Prostate gland (tissue), 2 donors: ENCODE measurements at regions not wholly inside any gene's neighbourhood (a gene's known extent, or its start where the extent isn't known, plus 50 kb on each side); places are given as distances from the start of the nearest gene placed in this dataset.
"Not testable (repeated sequence)": the region's sequence is repeated elsewhere in the genome, so short reads cannot be mapped to it uniquely, and the experiment has no call there.

Source experiments
- DNase-seq: peaks from one replicate; pipeline ENCODE4 v3.0.0-alpha.2; 2019; ENCODE audit warnings: low spot score
- H3K27ac ChIP-seq, 2 donors: fragments of 200-600 bp; sonication (generic); 2 replicates each; pipeline ENCODE4 v1.5.1; 2017 to 2019
- H3K27me3 ChIP-seq: fragments of 200-600 bp; sonication (generic); replicated peaks from 2 replicates; pipeline ENCODE4 v1.5.1; 2019; ENCODE audit not compliant: insufficient read depth
- H3K36me3 ChIP-seq, 2 donors: fragments of 200-600 bp; sonication (generic); 1 replicate in 1 of 2; 2 replicates in 1 of 2; pipeline versions ENCODE4 v1.5.1 to v1.8.1; 2017 to 2019
- H3K4me1 ChIP-seq: fragments of 200-600 bp; sonication (generic); replicated peaks from 2 replicates; pipeline ENCODE4 v1.5.1; 2019
- H3K4me3 ChIP-seq, 2 donors: fragments of 200-600 bp; sonication (generic); 2 replicates each; pipeline ENCODE4 v1.5.1; 2017 to 2019
- H3K9me3 ChIP-seq: fragments of 200-600 bp; sonication (generic); 2 replicates; pipeline ENCODE4 v1.5.1; 2017
- POLR2A ChIP-seq: fragments of 450-650 bp; IDR thresholded peaks from one replicate; pipeline ENCODE4 v1.6.1; 2016; ENCODE audit warnings: antibody characterized with exemption, mild to moderate bottlenecking
- POLR2AphosphoS5 ChIP-seq: sonication (generic); formaldehyde crosslinking; IDR thresholded peaks from one replicate; pipeline ENCODE4 v1.6.1; 2017; ENCODE audit warnings: antibody characterized with exemption
- WGBS: methylation state at CpG from one replicate; pipeline ENCODE4 v1.1.5; 2018; 5-methylcytosine and 5-hydroxymethylcytosine counted together
- intact Hi-C: fragments of 100-400 bp; cut with DNase I; formaldehyde crosslinking; loops from one replicate; pipeline ENCODE4 v1.14.2; 2022
- TF ChIP-seq, protein P1 (sequence below), 4 experiments: fragments of 200-600 bp in 2 of 4; fragments of 450-650 bp in 2 of 4; sonication (generic) in 2 of 4; IDR thresholded peaks; 1 replicate in 3 of 4; 2 replicates in 1 of 4; pipeline ENCODE4 v1.5.1; 2016 to 2019; ENCODE audit warnings: antibody characterized with exemption in 4 of 4, mild to moderate bottlenecking in 2 of 4, moderate library complexity in 2 of 4

DNA sequence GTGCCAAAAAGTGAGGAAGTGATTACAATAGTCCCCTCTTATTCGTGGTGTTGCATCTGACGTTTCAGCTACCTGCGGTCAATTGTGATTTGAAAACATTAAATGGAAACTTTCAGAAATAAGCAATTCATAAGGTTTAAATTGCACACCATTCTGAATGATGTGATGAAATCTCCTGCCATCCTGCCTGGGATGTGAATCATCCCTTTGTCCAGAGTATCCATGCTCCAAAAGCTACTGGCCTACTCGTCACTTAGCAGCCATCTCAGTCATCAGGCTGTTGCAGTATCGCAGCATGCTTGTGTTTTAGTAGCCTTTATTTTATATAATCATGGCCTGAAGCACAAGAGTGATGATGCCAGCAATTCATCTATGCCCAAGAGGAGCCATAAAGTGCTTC, 97.7 kb upstream of the CDCA7L start:
- Histone ChIP-seq H3K9me3 (no peaks in the 10 kb centered on the region), H3K4me1 (no peaks in the 10 kb centered on the region), H3K27me3 (no peaks in the 10 kb centered on the region), H3K36me3 (no peaks in the 10 kb centered on the region), H3K4me3 (no peak overlapping the region), H3K27ac (no peak overlapping the region)
- intact Hi-C loops: no loop called here
- WGBS: 88% methylated on average over 5 of the region's 5 CpGs
- TF ChIP-seq POLR2AphosphoS5: no peak
- TF ChIP-seq, protein P1, sequence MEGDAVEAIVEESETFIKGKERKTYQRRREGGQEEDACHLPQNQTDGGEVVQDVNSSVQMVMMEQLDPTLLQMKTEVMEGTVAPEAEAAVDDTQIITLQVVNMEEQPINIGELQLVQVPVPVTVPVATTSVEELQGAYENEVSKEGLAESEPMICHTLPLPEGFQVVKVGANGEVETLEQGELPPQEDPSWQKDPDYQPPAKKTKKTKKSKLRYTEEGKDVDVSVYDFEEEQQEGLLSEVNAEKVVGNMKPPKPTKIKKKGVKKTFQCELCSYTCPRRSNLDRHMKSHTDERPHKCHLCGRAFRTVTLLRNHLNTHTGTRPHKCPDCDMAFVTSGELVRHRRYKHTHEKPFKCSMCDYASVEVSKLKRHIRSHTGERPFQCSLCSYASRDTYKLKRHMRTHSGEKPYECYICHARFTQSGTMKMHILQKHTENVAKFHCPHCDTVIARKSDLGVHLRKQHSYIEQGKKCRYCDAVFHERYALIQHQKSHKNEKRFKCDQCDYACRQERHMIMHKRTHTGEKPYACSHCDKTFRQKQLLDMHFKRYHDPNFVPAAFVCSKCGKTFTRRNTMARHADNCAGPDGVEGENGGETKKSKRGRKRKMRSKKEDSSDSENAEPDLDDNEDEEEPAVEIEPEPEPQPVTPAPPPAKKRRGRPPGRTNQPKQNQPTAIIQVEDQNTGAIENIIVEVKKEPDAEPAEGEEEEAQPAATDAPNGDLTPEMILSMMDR (IDR thresholded peaks at IDR 0.05): no peak
- TF ChIP-seq POLR2A: no peak
- DNase-seq: no peak

DNA sequence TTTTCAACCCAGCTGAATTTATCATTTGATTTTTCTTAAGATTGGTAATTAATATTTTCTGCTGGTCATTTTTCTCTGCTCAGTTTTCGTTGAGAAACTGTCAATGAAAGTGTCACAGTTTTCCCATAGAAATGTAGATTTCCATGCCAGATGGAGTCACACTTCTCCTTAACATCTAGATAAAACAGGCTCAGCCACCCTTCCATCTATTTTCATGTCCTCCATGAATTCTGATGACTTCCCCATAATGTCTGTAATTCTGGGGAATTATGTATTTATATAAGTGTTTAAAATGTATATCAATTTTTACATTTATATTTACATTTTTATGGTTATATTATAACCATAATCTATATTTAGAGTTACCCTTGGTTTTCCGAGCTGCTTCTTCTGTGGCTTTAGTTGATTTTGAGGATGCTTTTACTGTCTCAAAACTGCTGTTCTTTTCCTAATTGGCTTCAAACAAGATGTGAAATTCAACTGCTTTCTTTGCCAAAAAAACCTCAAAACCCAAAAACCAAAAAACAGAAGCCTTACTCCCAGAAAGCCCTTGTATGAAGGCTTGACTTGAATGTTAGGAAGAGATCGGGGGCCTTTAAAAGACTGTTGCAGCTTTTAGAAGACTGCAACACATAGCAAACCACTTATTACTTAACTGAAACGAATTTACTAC, 95.4 kb upstream of the CDCA7L start:
- Histone ChIP-seq H3K9me3 (no peaks in the 10 kb centered on the region), H3K27me3 (no peaks in the 10 kb centered on the region), H3K4me3 (no peak overlapping the region), H3K27ac (no peak overlapping the region), H3K36me3 (no peaks in the 10 kb centered on the region), H3K4me1 (no peaks in the 10 kb centered on the region)
- WGBS: 68% methylated on average over 4 of the region's 4 CpGs
- TF ChIP-seq POLR2AphosphoS5 (no peak), POLR2A (no peak)
- TF ChIP-seq, protein P1 (IDR thresholded peaks at IDR 0.05): no peak
- intact Hi-C loops: no loop called here
- no peak for DNase-seq

DNA sequence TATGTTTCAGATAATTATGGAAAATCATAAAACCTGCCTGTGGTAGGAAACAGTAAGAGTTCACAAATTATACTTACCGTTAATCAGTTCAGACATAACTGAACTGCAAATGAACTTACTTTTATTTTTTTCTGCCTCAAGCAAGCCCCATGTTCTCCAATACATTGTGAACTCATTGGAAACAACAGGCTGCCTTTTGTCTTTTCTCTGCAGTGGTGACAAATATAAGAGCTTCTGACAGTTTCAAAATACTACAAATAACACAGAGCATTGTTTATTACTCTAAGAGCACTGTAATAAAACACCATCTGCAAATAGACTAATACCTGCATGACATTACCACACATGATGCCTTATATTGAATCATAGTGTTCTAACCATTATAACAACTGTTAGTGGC, 94.0 kb upstream of the CDCA7L start:
- Histone ChIP-seq H3K27ac (no peak overlapping the region), H3K4me1 (no peaks in the 10 kb centered on the region), H3K27me3 (no peaks in the 10 kb centered on the region), H3K36me3 (no peaks in the 10 kb centered on the region), H3K9me3 (no peaks in the 10 kb centered on the region), H3K4me3 (no peak overlapping the region)
- intact Hi-C loops: no loop called here
- TF ChIP-seq POLR2AphosphoS5 (no peak), POLR2A (no peak)
- TF ChIP-seq, protein P1 (IDR thresholded peaks at IDR 0.05): no peak
- DNase-seq: no peak
- WGBS: 16% methylated on average over 1 of the region's 1 CpG

DNA sequence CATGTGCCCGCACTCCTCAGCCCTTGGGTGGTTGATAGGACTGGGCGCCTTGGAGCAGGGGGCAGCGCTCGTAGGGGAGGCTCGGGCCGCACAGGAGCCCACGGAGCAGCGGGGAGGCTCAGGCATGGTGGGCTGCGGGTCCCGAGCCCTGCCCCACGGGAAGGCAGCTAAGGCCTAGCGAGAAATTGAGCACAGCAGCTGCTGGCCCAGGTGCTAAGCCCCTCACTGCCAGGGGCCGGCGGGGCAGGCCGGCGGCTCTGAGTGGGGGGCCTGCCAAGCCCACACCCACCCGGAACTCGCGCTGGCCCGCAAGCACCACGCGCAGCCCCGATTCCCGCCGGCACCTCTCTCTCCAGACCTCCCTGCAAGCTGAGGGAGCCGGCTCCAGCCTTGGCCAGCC, 86.7 kb upstream of the CDCA7L start:
- H3K4me3 ChIP-seq, H3K27ac ChIP-seq, H3K27me3 ChIP-seq, H3K36me3 ChIP-seq, intact Hi-C loops, DNase-seq, H3K4me1 ChIP-seq, H3K9me3 ChIP-seq: not testable (repeated sequence)
- WGBS: 94% methylated on average over 20 of the region's 26 CpGs

DNA sequence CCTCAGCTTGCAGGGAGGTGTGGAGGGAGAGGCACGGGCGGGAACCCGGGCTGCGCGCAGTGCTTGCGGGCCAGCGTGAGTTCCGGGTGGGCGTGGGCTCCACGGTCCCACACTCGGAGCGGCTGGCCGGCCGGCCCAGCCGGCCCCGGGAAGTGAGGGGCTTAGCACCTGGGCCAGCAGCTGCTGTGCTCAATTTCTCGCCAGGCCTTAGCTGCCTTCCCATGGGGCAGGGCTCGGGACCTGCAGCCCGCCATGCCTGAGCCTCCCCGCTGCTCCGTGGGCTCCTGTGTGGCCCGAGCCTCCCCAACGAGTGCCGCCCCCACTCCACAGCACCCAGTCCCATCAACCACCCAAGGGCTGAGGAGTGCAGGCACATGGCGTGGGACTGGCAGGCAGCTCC, 83.0 kb upstream of the CDCA7L start:
- H3K9me3 ChIP-seq, intact Hi-C loops, H3K27ac ChIP-seq, H3K4me3 ChIP-seq, H3K4me1 ChIP-seq, H3K36me3 ChIP-seq, H3K27me3 ChIP-seq, DNase-seq: not testable (repeated sequence)
- 90% methylated on average over 18 of the region's 25 CpGs for WGBS

DNA sequence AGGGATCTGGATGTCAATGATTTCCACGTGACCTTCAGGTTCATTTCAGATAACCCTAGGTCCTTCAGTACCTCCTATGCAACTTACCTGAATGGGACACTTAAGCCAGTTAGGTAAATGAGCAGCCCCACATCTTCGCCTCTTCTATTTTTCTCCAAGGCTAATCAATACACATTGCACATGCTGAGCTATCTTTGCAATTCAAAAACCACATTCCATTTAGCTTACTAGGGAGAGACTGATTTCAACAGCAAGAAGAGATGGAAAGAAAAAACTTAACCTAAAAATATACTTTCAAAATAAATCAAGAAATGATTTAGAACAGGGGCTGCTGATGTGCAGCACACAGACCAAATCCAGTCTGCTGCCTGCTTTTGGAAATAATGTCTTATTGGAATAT, 81.8 kb upstream of the CDCA7L start:
- Histone ChIP-seq H3K9me3 (no peaks in the 10 kb centered on the region), H3K36me3 (no peaks in the 10 kb centered on the region), H3K27ac (no peak overlapping the region), H3K27me3 (no peaks in the 10 kb centered on the region), H3K4me1 (no peaks in the 10 kb centered on the region), H3K4me3 (no peak overlapping the region)
- intact Hi-C loops: no loop called here
- 93% methylated on average over 2 of the region's 2 CpGs for WGBS
- TF ChIP-seq, protein P1 (IDR thresholded peaks at IDR 0.05): no peak
- no peak for TF ChIP-seq POLR2A
- no peak for TF ChIP-seq POLR2AphosphoS5
- DNase-seq: no peak
